GM18519 (cell line): ENCODE measurements at regions not wholly inside any gene's neighbourhood (a gene's known extent, or its start where the extent isn't known, plus 50 kb on each side); places are given as distances from the start of the nearest gene placed in this dataset.

ENCODE experiments used
- ATAC-seq: cut with Tn5 transposase; IDR thresholded peaks from one replicate; pipeline ENCODE4 v1.9.1; 2021; ENCODE audit warnings: mild to moderate bottlenecking, moderate library complexity; ENCODE audit not compliant: unreplicated experiment, low FRiP score

DNA sequence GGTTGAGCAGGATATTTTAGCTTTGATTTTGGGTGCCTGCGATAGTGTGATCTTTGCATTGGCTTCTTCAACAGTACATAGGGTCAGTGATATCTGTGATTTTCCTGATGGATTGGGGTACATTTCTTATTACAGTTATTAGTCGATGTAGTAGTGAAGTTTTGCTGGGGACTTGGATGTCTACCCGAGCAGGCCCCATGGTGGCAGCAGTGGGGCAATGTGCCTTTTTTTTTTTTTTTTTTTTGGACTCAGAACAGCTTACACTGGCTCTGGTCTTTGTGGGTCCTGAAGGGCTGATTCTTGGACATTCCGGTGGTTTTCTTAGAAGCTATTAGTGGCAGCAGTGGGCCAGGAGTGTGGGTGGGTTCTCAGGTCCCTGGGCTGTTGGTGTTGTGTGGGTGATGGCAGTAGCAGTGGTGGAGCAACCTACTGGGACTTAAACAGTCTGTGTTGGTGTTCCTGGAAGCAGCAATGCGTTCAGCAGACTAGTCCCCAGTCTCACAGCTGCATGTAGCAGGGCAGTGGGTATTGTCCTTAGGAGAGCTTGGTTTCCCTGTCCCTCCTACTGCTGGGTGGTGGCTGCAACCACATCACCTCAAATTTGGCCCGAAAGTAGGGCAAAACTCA, 53.7 kb upstream of the SLC4A10 start:
- no peak for ATAC-seq

DNA sequence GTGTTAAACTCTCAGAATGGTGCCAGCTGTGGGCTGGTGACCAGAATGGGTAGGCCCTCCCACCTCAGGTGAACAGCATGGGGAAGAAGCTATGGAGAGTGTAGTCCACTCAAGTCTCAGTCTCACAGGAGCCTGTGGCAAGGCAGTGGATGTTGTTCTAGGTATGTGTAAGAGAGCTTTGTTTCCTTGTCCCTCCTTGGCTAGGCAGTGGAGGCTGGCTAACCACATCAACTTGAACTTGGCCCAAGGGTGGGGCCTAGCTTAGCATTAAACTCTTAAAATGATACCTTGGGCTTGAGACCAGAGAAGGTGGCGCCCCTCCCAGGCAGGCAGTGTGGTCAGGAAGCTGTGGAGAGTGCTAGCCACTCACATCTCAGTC, 53.2 kb upstream of the SLC4A10 start:
- ATAC-seq: no peak
